GM23338 (cell line): ENCODE measurements at regions not wholly inside any gene's neighbourhood (a gene's known extent, or its start where the extent isn't known, plus 50 kb on each side); places are given as distances from the start of the nearest gene placed in this dataset.

Source experiments
- CREB1 ChIP-seq: fragments of 250-450 bp; sonication (Bioruptor Pico); IDR thresholded peaks from 2 replicates; pipeline ENCODE4 v1.5.0; 2020; ENCODE audit warnings: low read depth, mild to moderate bottlenecking, moderate library complexity
- EZH2 ChIP-seq: fragments of 200-600 bp; sonication (generic); IDR thresholded peaks from one replicate; pipeline ENCODE4 v1.8.0; 2017; ENCODE audit warnings: antibody characterized with exemption, mild to moderate bottlenecking, low read depth; ENCODE audit not compliant: unreplicated experiment
- EZH2phosphoT487 ChIP-seq: fragments of 200-600 bp; sonication (generic); IDR thresholded peaks from one replicate; pipeline ENCODE4 v1.8.1; 2018; ENCODE audit warnings: antibody characterized with exemption; ENCODE audit not compliant: unreplicated experiment
- NANOG ChIP-seq: IDR thresholded peaks from 2 replicates; pipeline ENCODE4 v1.6.1; 2016; ENCODE audit warnings: antibody characterized with exemption, borderline replicate concordance
- POLR2AphosphoS5 ChIP-seq: IDR thresholded peaks from 2 replicates; pipeline ENCODE4 v1.6.1; 2016; ENCODE audit warnings: antibody characterized with exemption, low read depth
- TF ChIP-seq, protein P1 (sequence below), 2 experiments: fragments of 200-600 bp in 1 of 2; sonication (generic) in 1 of 2; conservative IDR thresholded peaks; 2 replicates each; pipeline versions ENCODE4 v1.5.1 to v1.6.1; 2016 to 2017; ENCODE audit warnings: antibody characterized with exemption in 2 of 2, low read depth in 2 of 2, mild to moderate bottlenecking in 2 of 2, moderate library complexity in 1 of 2
- TF ChIP-seq, protein P2 (sequence below): IDR thresholded peaks from one replicate; pipeline ENCODE4 v1.6.1; 2018; ENCODE audit warnings: antibody characterized with exemption; ENCODE audit not compliant: unreplicated experiment

DNA sequence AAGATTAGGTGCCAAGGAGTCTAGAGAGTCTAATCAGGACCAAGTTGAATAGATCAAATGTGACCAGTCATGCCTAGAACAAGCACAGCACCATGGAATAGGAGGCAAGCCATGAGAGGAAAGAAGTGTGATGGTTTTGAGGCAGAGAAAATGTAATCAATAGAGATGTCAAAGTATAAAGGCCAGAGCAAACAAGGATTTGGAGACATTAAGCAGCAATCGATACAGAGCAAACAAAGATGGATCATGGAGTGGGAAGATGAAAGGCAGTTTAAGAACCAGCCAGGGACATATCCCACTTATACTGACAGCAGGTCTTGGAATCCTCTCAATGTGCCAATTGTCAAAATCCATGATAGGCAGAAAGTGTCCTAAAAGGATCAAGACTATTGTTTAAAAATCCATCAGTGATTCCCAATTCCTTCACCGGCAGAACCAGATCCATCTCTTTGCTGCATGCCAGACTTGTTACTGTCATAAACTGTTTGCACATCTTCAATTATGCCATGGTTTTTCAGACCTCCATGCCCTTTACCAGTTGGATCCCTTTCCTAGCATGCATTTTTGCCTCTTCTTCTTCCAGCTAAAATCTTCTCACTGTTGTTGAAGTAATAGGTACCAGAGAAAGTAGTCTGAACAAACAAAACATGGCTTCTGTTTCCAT is 520.7 kb upstream of the ARX start:
- TF ChIP-seq, protein P1, sequence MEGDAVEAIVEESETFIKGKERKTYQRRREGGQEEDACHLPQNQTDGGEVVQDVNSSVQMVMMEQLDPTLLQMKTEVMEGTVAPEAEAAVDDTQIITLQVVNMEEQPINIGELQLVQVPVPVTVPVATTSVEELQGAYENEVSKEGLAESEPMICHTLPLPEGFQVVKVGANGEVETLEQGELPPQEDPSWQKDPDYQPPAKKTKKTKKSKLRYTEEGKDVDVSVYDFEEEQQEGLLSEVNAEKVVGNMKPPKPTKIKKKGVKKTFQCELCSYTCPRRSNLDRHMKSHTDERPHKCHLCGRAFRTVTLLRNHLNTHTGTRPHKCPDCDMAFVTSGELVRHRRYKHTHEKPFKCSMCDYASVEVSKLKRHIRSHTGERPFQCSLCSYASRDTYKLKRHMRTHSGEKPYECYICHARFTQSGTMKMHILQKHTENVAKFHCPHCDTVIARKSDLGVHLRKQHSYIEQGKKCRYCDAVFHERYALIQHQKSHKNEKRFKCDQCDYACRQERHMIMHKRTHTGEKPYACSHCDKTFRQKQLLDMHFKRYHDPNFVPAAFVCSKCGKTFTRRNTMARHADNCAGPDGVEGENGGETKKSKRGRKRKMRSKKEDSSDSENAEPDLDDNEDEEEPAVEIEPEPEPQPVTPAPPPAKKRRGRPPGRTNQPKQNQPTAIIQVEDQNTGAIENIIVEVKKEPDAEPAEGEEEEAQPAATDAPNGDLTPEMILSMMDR (conservative IDR thresholded peaks at IDR 0.05; ENCODE audit: low read depth in 2 of 2) = no peak
- TF ChIP-seq EZH2phosphoT487 (no peak), EZH2 (no peak), CREB1 (CRISPR knock-in tag) (no peak), POLR2AphosphoS5 (no peak), NANOG (no peak)
- TF ChIP-seq, protein P2, sequence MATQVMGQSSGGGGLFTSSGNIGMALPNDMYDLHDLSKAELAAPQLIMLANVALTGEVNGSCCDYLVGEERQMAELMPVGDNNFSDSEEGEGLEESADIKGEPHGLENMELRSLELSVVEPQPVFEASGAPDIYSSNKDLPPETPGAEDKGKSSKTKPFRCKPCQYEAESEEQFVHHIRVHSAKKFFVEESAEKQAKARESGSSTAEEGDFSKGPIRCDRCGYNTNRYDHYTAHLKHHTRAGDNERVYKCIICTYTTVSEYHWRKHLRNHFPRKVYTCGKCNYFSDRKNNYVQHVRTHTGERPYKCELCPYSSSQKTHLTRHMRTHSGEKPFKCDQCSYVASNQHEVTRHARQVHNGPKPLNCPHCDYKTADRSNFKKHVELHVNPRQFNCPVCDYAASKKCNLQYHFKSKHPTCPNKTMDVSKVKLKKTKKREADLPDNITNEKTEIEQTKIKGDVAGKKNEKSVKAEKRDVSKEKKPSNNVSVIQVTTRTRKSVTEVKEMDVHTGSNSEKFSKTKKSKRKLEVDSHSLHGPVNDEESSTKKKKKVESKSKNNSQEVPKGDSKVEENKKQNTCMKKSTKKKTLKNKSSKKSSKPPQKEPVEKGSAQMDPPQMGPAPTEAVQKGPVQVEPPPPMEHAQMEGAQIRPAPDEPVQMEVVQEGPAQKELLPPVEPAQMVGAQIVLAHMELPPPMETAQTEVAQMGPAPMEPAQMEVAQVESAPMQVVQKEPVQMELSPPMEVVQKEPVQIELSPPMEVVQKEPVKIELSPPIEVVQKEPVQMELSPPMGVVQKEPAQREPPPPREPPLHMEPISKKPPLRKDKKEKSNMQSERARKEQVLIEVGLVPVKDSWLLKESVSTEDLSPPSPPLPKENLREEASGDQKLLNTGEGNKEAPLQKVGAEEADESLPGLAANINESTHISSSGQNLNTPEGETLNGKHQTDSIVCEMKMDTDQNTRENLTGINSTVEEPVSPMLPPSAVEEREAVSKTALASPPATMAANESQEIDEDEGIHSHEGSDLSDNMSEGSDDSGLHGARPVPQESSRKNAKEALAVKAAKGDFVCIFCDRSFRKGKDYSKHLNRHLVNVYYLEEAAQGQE = no peak
